Stimulated activated naive CD4-positive, alpha-beta T cell treated with Interleukin-2 at 50 U/mL for 16 hours (primary cell): ENCODE measurements at regions not wholly inside any gene's neighbourhood (a gene's known extent, or its start where the extent isn't known, plus 50 kb on each side); places are given as distances from the start of the nearest gene placed in this dataset.

Experiments
- DNase-seq: peaks from one replicate; lab custom pipeline; 2025; lab: John Stamatoyannopoulos, UW

DNA sequence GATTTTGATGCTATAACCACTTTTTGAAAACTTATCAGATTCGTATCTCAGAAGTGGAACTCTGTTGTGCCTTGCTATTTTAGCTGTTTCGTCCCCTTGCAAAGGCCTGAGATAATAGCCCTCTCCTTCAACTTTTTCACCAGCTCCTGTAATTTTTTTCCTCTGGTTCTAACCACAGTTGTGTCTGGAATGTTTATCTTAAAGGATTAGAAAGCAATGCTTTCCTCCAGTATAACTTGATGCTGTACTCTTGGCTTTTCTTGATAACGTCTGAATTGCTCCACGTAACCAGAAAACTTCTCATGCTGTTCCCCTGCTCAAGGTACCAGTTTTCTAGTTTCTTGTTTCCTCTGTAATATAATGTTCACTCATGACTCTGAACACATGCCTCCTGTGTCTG lies 209.4 kb downstream of the DTWD2 start:
- DNase-seq, result no peak

DNA sequence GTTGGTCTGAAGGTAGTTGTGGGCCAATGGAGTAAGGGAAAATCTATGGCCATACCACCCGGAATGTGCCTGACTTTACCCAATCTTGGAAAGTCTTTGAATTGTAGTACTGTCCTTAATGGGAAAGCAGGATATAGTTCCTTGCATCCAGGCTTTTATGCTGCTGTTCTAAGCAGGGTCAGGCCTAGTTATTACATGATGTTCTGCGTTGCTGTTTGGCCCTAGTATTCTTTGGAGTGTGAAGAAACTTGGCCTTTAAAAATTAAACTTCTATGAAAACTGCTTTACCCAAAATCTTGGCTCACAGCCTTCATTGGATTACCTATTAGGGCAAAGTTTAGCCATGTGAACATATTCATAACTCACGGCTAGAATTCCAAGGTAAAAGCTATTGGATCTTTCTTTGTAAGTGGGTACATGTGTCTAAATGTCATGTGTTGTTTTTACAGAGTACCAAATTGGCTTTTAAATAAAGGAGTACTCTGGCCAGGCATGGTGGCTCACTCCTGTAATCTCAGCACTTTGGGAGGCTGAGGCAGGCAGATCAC lies 211.1 kb downstream of the DTWD2 start:
- no peak for DNase-seq

DNA sequence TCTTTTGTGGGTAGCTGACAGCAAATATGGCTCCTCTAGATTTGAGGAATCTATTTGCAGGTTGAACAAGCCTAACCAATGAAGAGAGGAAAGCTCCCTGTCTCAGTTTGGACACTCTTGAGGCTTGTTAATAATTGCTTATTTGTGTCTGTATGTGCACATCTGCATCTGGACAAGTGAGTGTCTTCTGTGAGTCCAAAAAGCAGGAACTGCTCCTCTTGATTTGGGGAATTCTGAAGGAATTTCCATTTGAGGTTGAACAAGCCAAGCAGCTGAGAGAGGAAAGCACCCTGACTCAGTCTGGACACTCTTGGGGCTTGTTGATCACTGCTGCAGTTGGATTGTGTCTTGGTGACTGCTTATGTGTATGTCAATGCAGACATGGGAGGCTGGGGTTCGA lies 211.6 kb downstream of the DTWD2 start:
- no peak for DNase-seq

DNA sequence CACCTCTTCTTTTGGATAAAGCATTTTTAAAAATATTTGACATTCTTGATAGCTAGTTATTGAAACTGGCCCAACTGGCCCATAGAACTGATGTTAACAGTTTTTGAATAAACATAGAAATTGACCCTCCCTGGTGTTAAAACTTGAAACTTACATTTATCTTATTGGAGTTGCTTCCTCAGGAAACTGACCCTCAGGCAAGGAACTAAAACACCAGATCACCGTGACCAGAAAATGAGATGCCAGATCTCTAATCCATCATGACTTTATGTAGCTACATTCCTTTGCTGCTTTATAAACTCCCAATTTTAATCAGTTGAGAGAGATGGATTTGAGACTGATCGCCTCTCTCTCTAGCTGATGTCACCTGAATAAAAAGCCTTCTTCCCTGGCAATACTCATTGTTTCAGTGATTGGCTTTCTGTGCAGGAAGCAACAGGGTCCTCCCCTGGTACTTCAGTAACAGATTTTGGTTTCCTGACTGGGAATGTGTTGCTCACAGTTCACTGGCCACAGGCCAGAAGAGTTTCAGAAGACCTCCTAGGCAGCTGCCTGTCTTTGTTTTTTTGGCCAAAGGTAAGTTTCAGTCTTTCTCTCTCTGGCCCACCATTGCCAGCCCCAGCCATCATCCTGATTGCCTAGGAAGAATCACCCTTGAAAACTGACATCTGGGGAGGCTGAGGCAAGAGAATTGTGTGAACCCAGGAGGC lies 212.4 kb downstream of the DTWD2 start:
- no peak for DNase-seq

DNA sequence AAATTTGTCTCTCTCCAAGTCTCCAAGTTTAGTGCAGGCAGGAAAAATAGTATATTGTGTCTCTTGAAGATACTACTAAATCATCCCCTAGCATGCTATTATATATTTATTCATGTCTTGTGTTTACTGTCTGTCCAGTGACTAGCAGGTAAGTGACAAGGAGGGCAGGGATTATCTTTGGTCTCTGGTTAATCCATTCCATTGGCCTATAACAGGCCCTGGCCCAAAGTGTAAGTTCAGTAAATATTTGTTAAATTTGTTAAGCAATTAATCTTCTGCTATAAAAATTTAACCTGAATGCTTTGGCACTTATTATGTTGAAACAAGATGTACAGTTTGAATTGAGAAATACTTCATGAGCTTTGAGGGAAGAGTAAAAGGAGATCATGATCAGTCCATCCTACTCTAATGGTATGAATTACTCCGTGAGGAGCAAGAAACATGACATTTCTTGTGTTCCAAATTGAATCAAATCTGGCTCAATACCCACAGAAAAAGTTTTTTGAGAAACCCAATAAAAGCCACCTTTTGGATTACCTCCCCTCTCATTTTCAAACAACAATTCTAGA lies 219.7 kb downstream of the DTWD2 start:
- no peak for DNase-seq

DNA sequence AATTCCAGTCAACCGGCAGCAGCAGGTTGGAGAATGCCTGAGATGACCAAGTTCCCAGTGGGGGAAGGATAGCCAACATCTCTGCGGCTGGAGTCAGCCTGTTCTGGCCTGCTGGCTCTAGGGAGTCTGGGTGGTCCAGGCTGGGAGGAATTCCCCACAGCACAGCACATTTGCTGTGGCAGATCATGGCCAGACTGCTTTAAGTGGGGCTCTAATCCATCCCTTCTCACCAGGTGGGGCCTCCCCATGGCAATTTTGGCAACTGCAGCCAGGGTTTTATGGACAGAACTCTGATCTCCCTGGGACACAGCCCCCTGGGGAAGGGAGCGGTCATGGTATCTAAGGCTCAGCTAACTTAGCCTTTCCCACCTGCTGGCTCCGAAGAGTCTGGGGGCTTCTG lies 226.1 kb downstream of the DTWD2 start:
- no peak for DNase-seq

DNA sequence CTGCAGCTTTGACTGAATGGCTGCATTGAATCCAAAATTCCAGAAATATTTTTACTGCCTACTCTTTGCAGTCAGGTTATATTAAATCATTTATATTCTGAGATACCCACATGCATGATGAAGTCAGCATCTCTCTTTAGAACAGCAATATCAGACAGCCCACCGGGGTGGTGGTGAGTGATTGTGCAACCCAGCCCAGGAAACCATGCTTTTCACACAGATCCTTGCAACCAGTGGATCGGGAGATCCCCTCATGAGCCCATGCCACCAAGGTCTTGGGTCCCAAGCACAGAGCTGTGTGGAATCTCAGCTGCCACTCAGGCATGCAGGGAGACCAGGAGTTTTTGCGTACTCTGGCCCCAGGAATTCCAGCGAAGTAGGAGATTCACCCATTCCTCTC lies 226.5 kb downstream of the DTWD2 start:
- DNase-seq, result no peak

DNA sequence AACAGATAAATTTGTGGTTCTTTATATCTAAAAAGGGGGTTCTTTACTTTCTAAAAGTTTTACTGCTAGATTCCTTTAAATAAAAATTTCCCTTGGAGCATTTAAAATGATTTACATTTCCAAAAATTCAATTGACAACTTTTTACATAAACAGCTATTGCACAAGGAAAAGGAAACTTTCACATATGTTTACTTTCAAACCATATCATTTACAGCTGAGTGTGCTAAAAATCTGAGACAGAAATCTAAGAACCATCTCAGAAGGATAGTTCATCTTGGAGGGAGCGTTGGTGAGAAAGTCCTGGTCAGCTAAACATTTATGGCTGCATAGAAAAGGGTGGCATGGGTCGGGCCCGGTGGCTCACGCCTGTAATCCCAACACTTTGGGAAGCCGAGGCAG lies 235.4 kb downstream of the DTWD2 start:
- no peak for DNase-seq

DNA sequence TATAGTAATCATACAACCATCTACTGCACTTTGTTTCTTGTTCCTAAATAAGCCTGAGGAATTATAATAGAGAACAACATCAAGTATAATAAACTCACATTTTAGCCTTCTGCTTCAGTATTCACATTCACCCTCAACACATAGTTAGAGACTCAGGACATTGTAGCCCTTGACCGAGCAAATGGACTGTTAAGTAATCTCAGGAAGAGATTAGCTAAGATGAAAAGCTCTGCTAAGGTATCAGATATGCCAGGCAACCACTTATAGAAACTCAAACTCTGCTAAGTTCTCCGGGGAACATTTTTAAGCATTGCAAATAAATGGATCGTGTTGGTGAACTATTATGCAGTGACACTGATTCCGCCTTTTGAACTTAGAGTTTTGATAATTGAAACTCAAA lies 252.0 kb downstream of the DTWD2 start:
- no peak for DNase-seq

DNA sequence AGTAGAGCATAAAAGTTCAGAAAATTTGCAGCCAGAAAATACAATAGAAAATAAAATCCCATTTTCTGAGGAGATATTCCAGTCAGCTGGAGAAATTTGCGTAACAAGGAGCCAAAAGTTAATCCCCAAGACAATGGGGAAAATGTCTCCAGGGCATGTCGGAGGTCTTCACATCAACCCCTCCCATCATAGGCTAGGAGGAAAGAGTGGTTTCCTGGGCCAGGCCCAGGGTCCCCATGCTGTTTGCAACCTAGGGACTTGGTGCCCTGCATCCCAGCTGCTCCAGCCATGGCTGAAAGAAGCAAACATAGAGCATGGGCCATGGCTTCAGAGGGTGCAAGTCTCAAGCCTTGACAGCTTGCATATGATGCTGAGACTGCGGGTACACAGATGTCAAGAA lies 255.0 kb downstream of the DTWD2 start:
- no peak for DNase-seq

DNA sequence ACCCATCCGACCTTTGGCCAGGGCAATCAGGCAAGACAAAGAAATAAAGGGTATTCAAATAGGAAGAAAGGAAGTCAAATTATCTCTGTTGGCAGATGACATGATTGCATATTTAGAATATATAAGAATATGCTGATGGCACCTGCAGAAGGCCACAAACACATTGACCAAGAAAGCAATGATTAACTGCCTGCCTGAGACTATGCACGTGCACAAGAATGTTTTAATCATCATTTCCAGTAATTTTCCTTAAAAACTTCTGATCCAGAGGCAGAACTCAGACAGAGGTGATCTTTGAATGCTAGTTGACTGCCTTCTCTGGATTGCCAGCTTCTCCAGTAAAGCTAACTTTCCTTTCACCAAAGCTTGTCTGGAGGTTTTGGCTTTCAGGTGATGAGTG lies 260.2 kb downstream of the DTWD2 start:
- DNase-seq, result no peak

DNA sequence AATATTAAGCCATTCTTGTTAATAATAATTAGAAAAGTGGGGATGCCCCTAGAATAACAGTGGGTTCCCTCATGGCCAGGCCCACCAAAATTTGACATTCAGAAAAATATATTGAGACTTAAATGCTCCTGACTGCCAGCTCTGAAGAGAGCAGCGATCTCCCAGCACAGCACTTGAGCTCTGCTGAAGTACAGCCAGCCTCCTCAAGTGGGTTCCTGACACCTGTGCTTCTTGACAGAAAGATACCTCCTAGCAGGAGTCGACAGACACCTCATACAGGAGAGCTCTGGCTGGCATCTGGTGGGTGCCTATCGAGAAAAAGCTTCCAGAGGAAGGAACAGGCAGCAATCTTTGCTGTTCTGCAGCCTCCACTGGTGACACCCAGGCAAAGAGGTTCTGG lies 261.5 kb downstream of the DTWD2 start:
- DNase-seq, result no peak

DNA sequence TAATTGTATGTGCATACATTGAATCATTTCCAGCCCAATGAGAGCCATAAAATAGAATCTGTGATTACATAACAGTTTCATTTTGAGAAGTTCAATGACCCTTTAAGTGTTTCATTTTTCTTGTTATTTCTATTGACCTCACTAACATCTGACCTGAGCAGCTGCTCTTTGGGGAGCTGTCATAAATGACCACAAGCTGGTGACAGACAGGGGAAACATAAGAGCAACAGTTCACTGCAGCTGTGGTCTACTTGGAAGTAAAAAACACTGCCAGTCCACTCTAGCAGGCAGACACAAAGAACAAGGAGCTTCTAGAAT lies 265.4 kb downstream of the DTWD2 start:
- DNase-seq, result no peak

DNA sequence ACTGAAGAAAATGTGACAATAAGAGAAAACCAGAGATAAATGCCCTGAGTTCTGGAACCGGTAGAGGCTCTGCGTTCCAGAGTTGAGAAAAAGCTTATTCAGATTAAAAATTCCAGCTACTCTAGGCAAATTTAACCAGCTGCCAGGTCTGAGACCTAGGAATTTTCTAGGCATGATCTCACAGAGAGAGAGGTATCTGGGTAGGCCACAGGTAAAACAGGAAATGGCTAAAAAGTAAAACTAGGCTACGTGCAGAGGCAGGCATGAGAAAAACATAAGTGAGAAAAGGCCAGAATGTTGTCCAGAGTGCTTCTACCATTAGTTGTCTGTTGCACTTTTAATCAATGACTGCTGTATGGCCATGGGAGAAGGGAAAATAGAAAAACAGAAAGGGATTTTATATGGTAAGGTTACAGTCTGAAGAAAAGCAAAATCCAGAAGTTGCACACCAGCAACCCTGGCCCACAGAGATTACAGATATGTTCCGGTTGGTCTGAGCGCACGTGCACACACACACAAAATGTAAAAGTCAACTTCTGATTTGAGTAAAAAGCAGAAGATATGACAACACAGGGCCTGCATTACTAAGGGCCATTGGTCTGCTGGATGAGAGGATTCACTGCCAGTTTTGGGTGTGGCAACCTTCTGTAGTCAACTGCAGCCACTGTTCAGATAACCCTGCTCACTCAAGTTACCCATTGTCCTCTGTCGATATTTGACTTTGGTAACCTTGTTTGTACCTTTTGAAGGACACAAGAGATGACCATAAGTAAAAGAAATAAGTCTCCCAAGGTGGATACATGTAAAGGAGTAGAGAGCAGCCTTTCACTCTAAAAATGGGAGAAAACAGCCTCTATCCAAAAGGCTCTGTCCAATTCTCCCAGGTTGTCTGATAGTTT lies 266.0 kb downstream of the DTWD2 start:
- DNase-seq, result no peak

DNA sequence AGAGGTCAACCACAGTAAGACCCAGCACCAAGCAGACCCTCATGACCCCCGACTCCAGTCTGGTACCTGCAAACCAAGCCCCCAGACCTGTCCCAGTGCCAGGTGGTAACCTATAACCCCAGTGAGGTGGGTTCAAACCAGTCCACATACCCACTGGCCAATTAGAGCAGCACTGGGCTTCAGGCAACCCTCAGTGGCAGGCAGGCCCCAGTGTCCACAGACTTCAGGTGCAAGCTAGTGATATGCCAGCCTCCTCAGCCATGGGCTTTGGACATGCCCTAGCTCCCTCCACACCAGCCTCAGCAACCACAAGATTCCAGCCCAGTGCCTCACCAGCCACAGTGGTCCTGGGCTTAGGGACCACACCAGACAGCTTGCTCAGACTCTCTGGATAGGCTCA lies 276.6 kb downstream of the DTWD2 start:
- no peak for DNase-seq

DNA sequence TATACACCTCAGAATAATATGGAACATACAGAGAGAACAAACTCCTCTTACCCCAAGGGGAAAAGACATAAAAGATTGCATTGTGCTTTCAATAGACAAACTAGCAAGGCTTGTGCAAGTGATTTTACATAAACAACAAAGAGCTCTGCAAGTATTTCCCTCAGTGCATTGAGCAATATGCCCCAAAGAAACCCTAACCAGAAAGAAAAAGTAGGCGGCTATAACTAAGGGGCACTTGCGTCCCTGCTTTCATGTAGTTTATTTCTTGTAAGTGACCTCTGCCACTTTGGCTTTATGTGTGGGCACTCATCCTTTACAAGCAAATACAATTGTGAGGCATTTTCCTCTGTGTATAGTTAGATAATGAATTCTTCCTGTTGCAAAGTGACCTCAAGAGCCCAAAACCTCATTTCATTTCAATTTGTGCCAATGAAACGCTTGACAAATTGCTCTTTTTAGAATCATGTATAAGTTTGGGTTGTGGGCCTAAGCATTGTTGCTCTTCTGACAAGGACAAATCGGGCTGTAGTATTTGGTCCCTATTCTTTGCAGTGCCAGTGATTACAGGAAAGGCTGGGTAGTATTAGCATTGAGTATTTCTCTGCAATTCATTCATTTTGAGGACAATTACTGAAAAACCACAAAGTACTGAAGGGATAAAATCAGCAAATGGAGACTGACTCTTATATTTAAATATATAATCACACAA lies 282.2 kb downstream of the DTWD2 start:
- DNase-seq, result no peak

DNA sequence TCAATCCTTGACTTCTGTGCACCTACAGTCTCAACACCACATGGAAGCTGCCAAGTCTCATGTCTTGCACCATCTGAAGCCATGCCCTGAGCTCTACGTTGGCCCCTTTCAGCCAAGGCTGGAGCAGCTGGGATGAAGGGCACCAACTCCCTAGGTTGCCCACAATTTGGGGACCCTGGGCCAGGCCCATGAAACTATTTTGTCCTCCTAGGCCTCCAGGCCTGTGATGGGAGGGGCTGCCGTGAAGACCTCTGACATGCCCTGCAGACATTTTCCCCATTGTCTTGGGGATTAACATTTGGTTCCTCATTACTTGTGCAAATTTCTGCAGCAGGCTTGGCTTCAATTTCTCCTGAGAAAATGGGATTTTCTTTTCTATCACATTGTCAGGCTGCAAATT lies 285.1 kb downstream of the DTWD2 start:
- no peak for DNase-seq

DNA sequence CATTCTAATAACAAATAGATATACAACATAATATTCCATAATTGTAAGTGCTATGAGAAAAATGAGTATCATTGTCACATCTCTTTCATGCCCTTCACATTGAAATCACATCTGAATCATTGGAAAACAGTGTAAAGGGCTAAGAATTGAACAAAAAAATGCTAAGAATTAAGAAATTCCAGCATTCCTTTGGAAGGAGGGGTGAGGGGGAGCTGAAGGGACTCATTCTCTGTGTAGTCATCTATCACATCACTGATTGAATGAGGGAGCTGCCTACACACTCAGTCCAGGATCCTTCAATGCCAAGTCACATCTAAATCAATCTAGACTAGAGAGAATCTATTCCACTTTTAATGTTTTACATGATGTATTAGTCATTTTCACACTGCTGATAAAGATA lies 286.6 kb downstream of the DTWD2 start:
- no peak for DNase-seq

DNA sequence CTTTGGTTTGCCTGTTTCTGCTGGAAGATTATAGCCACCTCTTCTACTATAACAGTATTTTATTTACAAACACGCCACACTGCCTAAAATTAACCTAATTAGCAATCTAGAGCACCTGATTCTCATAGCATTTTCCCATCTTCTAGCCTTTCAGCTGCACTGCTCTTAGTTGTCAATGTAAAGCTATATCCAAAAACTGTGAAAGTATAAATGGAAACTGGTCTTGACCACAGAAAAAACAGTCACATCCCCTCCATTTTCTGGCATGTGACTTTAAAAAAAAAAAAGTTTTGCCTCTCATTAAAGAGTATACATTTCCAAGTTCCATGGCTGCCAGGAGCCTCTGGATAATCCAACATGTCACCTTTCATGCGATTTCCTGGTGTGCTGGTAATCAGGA lies 287.8 kb downstream of the DTWD2 start:
- no peak for DNase-seq

DNA sequence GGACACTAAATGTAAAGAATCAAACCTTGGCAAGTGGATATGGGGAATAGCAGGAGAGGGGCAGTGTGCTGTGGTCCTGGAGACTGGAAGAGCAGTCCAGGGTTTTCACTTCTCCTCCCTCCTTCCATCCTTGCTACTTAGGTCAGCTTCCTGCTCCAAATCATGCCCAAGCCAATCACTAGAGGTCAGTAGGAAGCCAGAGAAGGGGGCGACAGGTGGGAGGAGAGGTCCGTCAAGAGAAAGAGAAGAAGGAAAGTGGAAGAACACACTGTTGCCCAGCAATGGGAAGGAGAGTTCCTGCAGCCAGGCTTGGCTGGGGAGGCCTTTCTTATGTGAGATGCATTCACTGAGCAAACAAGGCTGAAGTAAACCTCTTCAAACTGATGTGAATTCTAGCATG lies 289.6 kb downstream of the DTWD2 start:
- no peak for DNase-seq

DNA sequence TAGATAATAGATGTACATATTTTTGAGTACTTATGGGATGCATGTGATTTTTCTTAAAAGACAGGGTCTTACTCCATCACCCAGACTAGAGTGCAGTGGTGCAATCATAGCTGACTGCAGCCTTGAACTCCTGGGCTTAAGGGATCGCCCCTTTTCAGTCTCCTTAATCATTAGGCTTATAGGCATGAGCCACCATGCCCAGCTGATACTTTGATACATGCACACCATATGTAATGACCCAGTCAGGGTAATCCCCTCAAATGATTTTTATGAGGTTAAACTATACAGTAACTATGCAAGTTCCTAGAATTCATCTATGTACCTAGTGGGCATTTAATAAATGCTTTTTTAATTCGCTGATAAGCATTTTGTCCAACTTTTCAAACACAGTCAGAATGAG lies 292.3 kb downstream of the DTWD2 start:
- DNase-seq, result no peak

DNA sequence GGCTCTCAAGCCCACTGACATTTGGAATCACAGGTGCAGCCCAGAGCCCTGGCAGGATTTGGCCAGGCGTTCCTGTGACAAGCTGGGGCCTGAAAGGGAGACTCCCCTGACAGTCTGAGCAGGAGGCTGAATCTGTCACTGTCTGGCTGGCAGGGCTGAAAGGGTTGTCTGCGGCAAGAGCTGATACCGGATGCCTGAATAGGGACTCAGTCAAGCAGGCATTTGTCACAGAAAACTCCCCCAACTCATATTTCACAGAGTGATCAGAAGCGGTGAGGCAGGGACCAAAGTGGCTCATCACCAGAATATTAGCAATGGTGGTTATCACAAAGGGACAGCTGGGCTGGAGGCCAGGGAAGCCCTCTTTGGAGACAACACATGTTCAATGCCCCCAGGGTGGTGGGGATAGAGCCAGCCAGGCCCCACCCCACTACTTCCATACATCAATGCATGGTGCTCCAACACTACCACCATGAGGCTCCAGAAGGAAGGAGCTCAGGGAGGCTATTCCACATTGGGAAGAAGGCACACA lies 295.5 kb downstream of the DTWD2 start:
- DNase-seq, result no peak
